ENCODE measurements at regions not wholly inside any gene's neighbourhood (a gene's known extent, or its start where the extent isn't known, plus 50 kb on each side); places are given as distances from the start of the nearest gene placed in this dataset.

DNA sequence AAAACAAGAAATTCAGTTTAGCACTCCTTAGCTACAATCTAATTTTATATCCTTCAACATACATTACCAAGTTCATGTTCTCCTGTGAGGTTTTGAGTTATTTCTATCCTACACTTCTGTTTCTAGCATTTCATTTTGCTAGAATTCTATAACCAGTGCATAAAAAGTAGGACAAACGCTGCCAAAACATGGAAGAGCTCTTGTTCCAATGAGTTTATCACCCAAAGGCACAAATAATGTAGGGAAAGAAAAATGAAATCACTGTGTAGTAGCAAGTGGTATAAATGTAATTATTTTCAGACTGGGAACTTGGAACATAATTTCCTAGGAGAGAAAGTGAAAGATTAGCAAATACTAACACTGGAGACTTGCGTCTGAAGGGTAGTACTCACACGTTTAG is 413.3 kb upstream of the NRSN1 start:
- no peak for TF ChIP-seq CTCF (IDR thresholded peaks at IDR 0.05; ENCODE audit: low read depth, low read length)
- TF ChIP-seq EZH2phosphoT487 (IDR thresholded peaks at IDR 0.05; ENCODE audit: low read depth), result no peak

Data from OCI-LY3 (cell line).